HEK293 (cell line): ENCODE measurements at regions not wholly inside any gene's neighbourhood (a gene's known extent, or its start where the extent isn't known, plus 50 kb on each side); places are given as distances from the start of the nearest gene placed in this dataset.
"Not testable (repeated sequence)": the region's sequence is repeated elsewhere in the genome, so short reads cannot be mapped to it uniquely, and the experiment has no call there.

ENCODE experiments used
- CTCF ChIA-PET: fragments of 350-600 bp; formaldehyde crosslinking; extraction: SDS; loops from one replicate; lab custom pipeline; 2021; ENCODE audit warnings: antibody characterized with exemption; lab: Yijun Ruan, JAX
- POLR2A ChIA-PET: fragments of 300-600 bp; formaldehyde crosslinking; extraction: SDS; loops from one replicate; lab custom pipeline; 2020; ENCODE audit warnings: antibody characterized with exemption, inconsistent platforms; lab: Yijun Ruan, JAX
- H3K27ac ChIP-seq: fragments of 200-500 bp; sonication (Bioruptor generic); 2 replicates; pipeline ENCODE4 v1.5.1; 2014; ENCODE audit warnings: low read depth, low read length, control low read depth, inconsistent platforms; ENCODE audit errors: extremely low read depth
- H3K36me3 ChIP-seq, 2 experiments: fragments of 200-500 bp in 1 of 2; sonication (Bioruptor generic) in 1 of 2; 1 replicate in 1 of 2; 2 replicates in 1 of 2; pipeline ENCODE4 v1.5.1; 2014 to 2017; ENCODE audit warnings: inconsistent platforms in 2 of 2, low read length in 2 of 2; ENCODE audit not compliant: control insufficient read depth in 2 of 2, insufficient read depth in 1 of 2
- H3K4me1 ChIP-seq: fragments of 200-500 bp; sonication (Bioruptor generic); 2 replicates; pipeline ENCODE4 v1.5.1; 2014; ENCODE audit warnings: mild to moderate bottlenecking, low read length, inconsistent platforms; ENCODE audit not compliant: control insufficient read depth, insufficient read depth
- H3K4me3 ChIP-seq: 2 replicates; pipeline ENCODE4 v1.5.1; 2011; ENCODE audit warnings: low read depth, mild to moderate bottlenecking, control low read depth, low read length, moderate library complexity
- H3K9me3 ChIP-seq: fragments of 200-500 bp; sonication (Bioruptor generic); 2 replicates; pipeline ENCODE4 v1.5.1; 2014; ENCODE audit warnings: low read depth, low read length, inconsistent platforms; ENCODE audit not compliant: control insufficient read depth, insufficient read depth
- KLF8 ChIP-seq: fragments of 450-650 bp; formaldehyde crosslinking; IDR thresholded peaks from 2 replicates; pipeline ENCODE4 v1.5.1; 2016; ENCODE audit warnings: missing biosample characterization, missing genetic modification characterization
- PRDM2 ChIP-seq: fragments of 450-650 bp; formaldehyde crosslinking; IDR thresholded peaks from 2 replicates; pipeline ENCODE4 v1.5.1; 2016; ENCODE audit warnings: missing biosample characterization, missing genetic modification characterization, borderline replicate concordance
- SP2 ChIP-seq: fragments of 450-650 bp; formaldehyde crosslinking; IDR thresholded peaks from 2 replicates; pipeline ENCODE4 v1.5.1; 2016; ENCODE audit warnings: missing biosample characterization, missing genetic modification characterization
- YY1 ChIP-seq: fragments of 450-650 bp; formaldehyde crosslinking; IDR thresholded peaks from 2 replicates; pipeline ENCODE4 v1.5.1; 2018; ENCODE audit warnings: missing biosample characterization, missing genetic modification characterization
- YY2 ChIP-seq: fragments of 450-650 bp; formaldehyde crosslinking; IDR thresholded peaks from 2 replicates; pipeline ENCODE4 v1.5.1; 2016; ENCODE audit warnings: missing biosample characterization, missing genetic modification characterization
- ZBTB20 ChIP-seq: fragments of 450-650 bp; formaldehyde crosslinking; IDR thresholded peaks from 2 replicates; pipeline ENCODE4 v1.5.1; 2016; ENCODE audit warnings: missing biosample characterization, missing genetic modification characterization
- ZNF132 ChIP-seq: fragments of 450-650 bp; formaldehyde crosslinking; IDR thresholded peaks from 2 replicates; pipeline ENCODE4 v1.5.1; 2017; ENCODE audit warnings: missing biosample characterization, missing genetic modification characterization, borderline replicate concordance
- ZNF155 ChIP-seq: fragments of 450-650 bp; formaldehyde crosslinking; IDR thresholded peaks from 2 replicates; pipeline ENCODE4 v1.5.1; 2016; ENCODE audit warnings: missing biosample characterization, missing genetic modification characterization
- ZNF311 ChIP-seq: fragments of 450-650 bp; formaldehyde crosslinking; IDR thresholded peaks from 2 replicates; pipeline ENCODE4 v1.5.1; 2017; ENCODE audit warnings: missing biosample characterization, missing genetic modification characterization, borderline replicate concordance
- ZNF335 ChIP-seq: fragments of 450-650 bp; formaldehyde crosslinking; conservative IDR thresholded peaks from 2 replicates; pipeline ENCODE4 v1.5.1; 2016; ENCODE audit warnings: missing biosample characterization, missing genetic modification characterization
- ZNF37A ChIP-seq: fragments of 450-650 bp; IDR thresholded peaks from 2 replicates; pipeline ENCODE4 v1.5.1; 2018; ENCODE audit warnings: missing biosample characterization, missing genetic modification characterization
- ZNF473 ChIP-seq: fragments of 450-650 bp; formaldehyde crosslinking; IDR thresholded peaks from 2 replicates; pipeline ENCODE4 v1.5.1; 2017; ENCODE audit warnings: missing biosample characterization, missing genetic modification characterization
- ZNF514 ChIP-seq: fragments of 450-650 bp; formaldehyde crosslinking; IDR thresholded peaks from 2 replicates; pipeline ENCODE4 v1.5.1; 2016; ENCODE audit warnings: missing biosample characterization, missing genetic modification characterization
- ZNF521 ChIP-seq: fragments of 450-650 bp; formaldehyde crosslinking; IDR thresholded peaks from 2 replicates; pipeline ENCODE4 v1.5.1; 2017; ENCODE audit warnings: missing biosample characterization, mild to moderate bottlenecking, missing genetic modification characterization
- ZNF621 ChIP-seq: fragments of 450-650 bp; formaldehyde crosslinking; IDR thresholded peaks from 2 replicates; pipeline ENCODE4 v1.5.1; 2017; ENCODE audit warnings: missing biosample characterization, missing genetic modification characterization

- TF ChIP-seq ZNF37A (tag by site-specific recombination) (no peak), PRDM2 (tag by site-specific recombination) (no peak), ZBTB20 (tag by site-specific recombination) (no peak), ZNF311 (tag by site-specific recombination) (no peak), KLF8 (tag by site-specific recombination) (no peak), YY1 (tag by site-specific recombination) (no peak), ZNF155 (tag by site-specific recombination) (no peak)
- H3K27ac ChIP-seq: no peak overlapping the region
- ChIA-PET POLR2A (interaction anchor here (0.6 kb wide), 1 partner anchor 49 kb away, joined by 4 read pairs; no protein-coding TSS in a partner anchor), CTCF (no interaction called here)
- H3K4me1 ChIP-seq: no peaks in the 10 kb centered on the region; the same call in 1 of the 2 replicates
- no peaks in the 10 kb centered on the region for H3K9me3 ChIP-seq
- H3K4me3 ChIP-seq: no peak overlapping the region
- H3K36me3 ChIP-seq: no peaks in the 10 kb centered on the region
Measured at GRCh38 chr14:89507926-89508460, 91.0 kb upstream of the FOXN3 start.

- POLR2A ChIA-PET: interaction anchor here (0.6 kb wide), 1 partner anchor 49 kb away, joined by 4 read pairs; no protein-coding TSS in a partner anchor
Measured at GRCh38 chr14:89507521-89507920, 90.5 kb upstream of the FOXN3 start.

GRCh38 chr14:89506891-89507452 lies 89.9 kb upstream of the FOXN3 start:
- H3K4me3 ChIP-seq, POLR2A ChIA-PET, H3K27ac ChIP-seq, H3K9me3 ChIP-seq, CTCF ChIA-PET, H3K36me3 ChIP-seq, H3K4me1 ChIP-seq: not testable (repeated sequence)

More at GRCh38 chr14:89507521-89507920, 90.5 kb upstream of the FOXN3 start:
- Histone ChIP-seq H3K4me1 (no peaks in the 10 kb centered on the region; the same call in 1 of the 2 replicates), H3K36me3 (no peaks in the 10 kb centered on the region), H3K4me3 (no peak overlapping the region), H3K9me3 (no peaks in the 10 kb centered on the region), H3K27ac (no peak overlapping the region)
- no peak for TF ChIP-seq ZNF335 (tag by site-specific recombination)
- TF ChIP-seq YY2: no peak
- no peak for TF ChIP-seq ZNF514 (tag by site-specific recombination)
- no peak for TF ChIP-seq ZNF132
- no peak for TF ChIP-seq ZNF473 (tag by site-specific recombination)
- no peak for TF ChIP-seq SP2
- TF ChIP-seq ZNF621 (tag by site-specific recombination): no peak
- TF ChIP-seq ZNF521 (tag by site-specific recombination): no peak
- CTCF ChIA-PET: no interaction called here
